Liver (tissue), 3 donors: ENCODE measurements at regions not wholly inside any gene's neighbourhood (a gene's known extent, or its start where the extent isn't known, plus 50 kb on each side); places are given as distances from the start of the nearest gene placed in this dataset.

Experiments used
- HNF4G ChIP-seq: IDR thresholded peaks from 2 replicates; pipeline ENCODE4 v1.6.1; 2016; ENCODE audit warnings: antibody characterized with exemption
- JUND ChIP-seq, 2 donors: IDR thresholded peaks; 2 replicates each; pipeline ENCODE4 v1.6.1; 2016; ENCODE audit warnings: antibody characterized with exemption in 2 of 2
- NR2F2 ChIP-seq: IDR thresholded peaks from 2 replicates; pipeline ENCODE4 v1.6.1; 2016; ENCODE audit warnings: antibody characterized with exemption
- RAD21 ChIP-seq, 2 donors: IDR thresholded peaks; 2 replicates each; pipeline ENCODE4 v1.6.1; 2016; ENCODE audit warnings: antibody characterized with exemption in 2 of 2, mild to moderate bottlenecking in 2 of 2
- TAF1 ChIP-seq: conservative IDR thresholded peaks from 2 replicates; pipeline ENCODE4 v1.6.1; 2016; ENCODE audit warnings: antibody characterized with exemption, mild to moderate bottlenecking
- YY1 ChIP-seq: IDR thresholded peaks from 2 replicates; pipeline ENCODE4 v1.6.1; 2016; ENCODE audit warnings: antibody characterized with exemption, mild to moderate bottlenecking
- TF ChIP-seq, protein P1 (sequence below): fragments of 150-350 bp; IDR thresholded peaks from 2 replicates; pipeline ENCODE4 v1.5.1; 2017; ENCODE audit warnings: improper control_type of control experiment, low read depth, low read length; ENCODE audit not compliant: missing input control
- donor health status: healthy.
- donor health status: healthy.

- TF ChIP-seq, protein P1, sequence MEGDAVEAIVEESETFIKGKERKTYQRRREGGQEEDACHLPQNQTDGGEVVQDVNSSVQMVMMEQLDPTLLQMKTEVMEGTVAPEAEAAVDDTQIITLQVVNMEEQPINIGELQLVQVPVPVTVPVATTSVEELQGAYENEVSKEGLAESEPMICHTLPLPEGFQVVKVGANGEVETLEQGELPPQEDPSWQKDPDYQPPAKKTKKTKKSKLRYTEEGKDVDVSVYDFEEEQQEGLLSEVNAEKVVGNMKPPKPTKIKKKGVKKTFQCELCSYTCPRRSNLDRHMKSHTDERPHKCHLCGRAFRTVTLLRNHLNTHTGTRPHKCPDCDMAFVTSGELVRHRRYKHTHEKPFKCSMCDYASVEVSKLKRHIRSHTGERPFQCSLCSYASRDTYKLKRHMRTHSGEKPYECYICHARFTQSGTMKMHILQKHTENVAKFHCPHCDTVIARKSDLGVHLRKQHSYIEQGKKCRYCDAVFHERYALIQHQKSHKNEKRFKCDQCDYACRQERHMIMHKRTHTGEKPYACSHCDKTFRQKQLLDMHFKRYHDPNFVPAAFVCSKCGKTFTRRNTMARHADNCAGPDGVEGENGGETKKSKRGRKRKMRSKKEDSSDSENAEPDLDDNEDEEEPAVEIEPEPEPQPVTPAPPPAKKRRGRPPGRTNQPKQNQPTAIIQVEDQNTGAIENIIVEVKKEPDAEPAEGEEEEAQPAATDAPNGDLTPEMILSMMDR = no peak
- TF ChIP-seq HNF4G = no peak
- TF ChIP-seq JUND (IDR thresholded peaks at IDR 0.05) = no peak
- TF ChIP-seq YY1 = no peak
- TF ChIP-seq NR2F2 = no peak
- no peak for TF ChIP-seq TAF1
- TF ChIP-seq RAD21 (IDR thresholded peaks at IDR 0.05) = no peak
These were observed 1707.2 kb upstream of the ACO1 start for GRCh38 chr9:30677221-30677620.
